Heart left ventricle (tissue), 16 donors: ENCODE measurements at regions not wholly inside any gene's neighbourhood (a gene's known extent, or its start where the extent isn't known, plus 50 kb on each side); places are given as distances from the start of the nearest gene placed in this dataset.
A peak's percentile ranks its signal among the peaks of the same experiment; 100 is the strongest.
"Not testable (repeated sequence)": the region's sequence is repeated elsewhere in the genome, so short reads cannot be mapped to it uniquely, and the experiment has no call there.

ENCODE experiments used
- ATAC-seq, 4 donors: fragments of 200-7000 bp; cut with Tn5 transposase; one replicate each; pipeline ENCODE4 v1.9.1; 2020 to 2022; ENCODE audit warnings: moderate library complexity in 4 of 4, mild to moderate bottlenecking in 3 of 4, moderate number of reproducible peaks in 1 of 4
- DNase-seq, 5 donors: peaks; one replicate each; pipeline ENCODE4 v3.0.0-alpha.2; 2020
- H3K27ac ChIP-seq, 12 donors: fragments of 200-600 bp; sonication (generic) in 4 of 12; one replicate each; pipeline versions ENCODE4 v1.5.0 to v1.8.0; 2016 to 2022; ENCODE audit warnings: mild to moderate bottlenecking in 2 of 12
- H3K27me3 ChIP-seq, 9 donors: fragments of 200-600 bp; sonication (generic) in 2 of 9; one replicate each; pipeline versions ENCODE4 v1.5.1 to v1.8.0; 2016 to 2022; ENCODE audit warnings: mild to moderate bottlenecking in 3 of 9
- H3K36me3 ChIP-seq, 9 donors: fragments of 200-600 bp; sonication (generic) in 2 of 9; one replicate each; pipeline versions ENCODE4 v1.5.0 to v1.8.0; 2018 to 2022; ENCODE audit warnings: mild to moderate bottlenecking in 2 of 9
- H3K4me1 ChIP-seq, 12 donors: fragments of 200-600 bp; sonication (generic) in 4 of 12; one replicate each; pipeline versions ENCODE4 v1.5.0 to v1.8.0; 2016 to 2022; ENCODE audit warnings: mild to moderate bottlenecking in 3 of 12
- H3K4me3 ChIP-seq, 12 donors: fragments of 200-600 bp; sonication (generic) in 4 of 12; one replicate each; pipeline versions ENCODE4 v1.5.0 to v1.8.0; 2017 to 2022; ENCODE audit warnings: mild to moderate bottlenecking in 9 of 12, moderate library complexity in 4 of 12
- H3K9me3 ChIP-seq, 12 donors: fragments of 200-600 bp; sonication (generic) in 4 of 12; one replicate each; pipeline versions ENCODE4 v1.5.0 to v1.8.0; 2016 to 2022; ENCODE audit warnings: mild to moderate bottlenecking in 1 of 12
- CTCF ChIP-seq, 12 donors: fragments of 200-600 bp; sonication (generic) in 4 of 12; IDR thresholded peaks; one replicate each; pipeline versions ENCODE4 v1.5.0 to v1.8.0; 2018 to 2022; ENCODE audit warnings: antibody characterized with exemption in 12 of 12, mild to moderate bottlenecking in 5 of 12
- POLR2A ChIP-seq, 2 donors: fragments of 450-650 bp; IDR thresholded peaks; one replicate each; pipeline ENCODE4 v1.6.1; 2017; ENCODE audit warnings: antibody characterized with exemption in 2 of 2, mild to moderate bottlenecking in 2 of 2, moderate library complexity in 2 of 2
- WGBS, 4 donors: extraction: QIAGEN DNeasy Blood & Tissue Kit in 2 of 4; methylation state at CpG; one replicate each; pipeline versions ENCODE4 v1.1.5 to v1.1.7; 2013 to 2018; 5-methylcytosine and 5-hydroxymethylcytosine counted together
- intact Hi-C, 10 donors: fragments of 100-400 bp; cut with DNase I; formaldehyde crosslinking; loops; one replicate each; pipeline versions ENCODE4 v1.11.1 to v1.14.2; 2022
- donor health status: ischemic (EF 13 %, LVEDD 7.1; RV severe dilation, severe dysfunction).
- donor health status: healthy with polysubstance abuse.
- donor health status: DM: no; HTN: yes; CAD: no.
- donor health status: DM: no; HTN: no; CAD: no.
- donor health status: ischemic (EF 25% LVEDD 6.9; RV normal size, moderate dysfunction).
- donor health status: ischemic (EF 25% LVEDD 5.7; RV mildly dilated, moderate dysfunction).
- donor health status: healthy.
- donor health status: DM: yes; HTN: yes; CAD: no.
- donor health status: ischemic (EF 35%, LVEDD 5.7; RV mildly dilated, moderate dysfunction).
- donor health status: nonischemic (EF 11% LVEDD 7.7; RV severe dilation, severe dysfunction).
- donor health status: DM: yes; HTN: yes; CAD: no.
- donor health status: PGD.
- donor health status: ischemic (EF 29% LVEDD 5.4; RV normal size, mild dysfunction).
- donor health status: nonischemic (EF 23%, LVEDD 6.1; RV moderate dilation, normal function).

- no peak for TF ChIP-seq CTCF (IDR thresholded peaks at IDR 0.05)
- Histone ChIP-seq H3K36me3 (no peaks in the 10 kb centered on the region), H3K27ac (no peak overlapping the region), H3K27me3 (no peaks in the 10 kb centered on the region), H3K4me1 (peaks cover 0 to 13% (median 1%) of the 10 kb centered on the region in 12 donors), H3K9me3 (no peaks in the 10 kb centered on the region), H3K4me3 (no peak overlapping the region)
- DNase-seq (no peak), ATAC-seq (peak in 3 of 4 donors; percentile 14 to 29 (median 24))
- intact Hi-C loops: no loop called here
- WGBS, 4 donors: 50 to 66% (median 52%) methylated on average over 4 of the region's 4 CpGs
Observed at GRCh38 chr11:45000918-45001317, 50.2 kb upstream of the TP53I11 start.

DNA sequence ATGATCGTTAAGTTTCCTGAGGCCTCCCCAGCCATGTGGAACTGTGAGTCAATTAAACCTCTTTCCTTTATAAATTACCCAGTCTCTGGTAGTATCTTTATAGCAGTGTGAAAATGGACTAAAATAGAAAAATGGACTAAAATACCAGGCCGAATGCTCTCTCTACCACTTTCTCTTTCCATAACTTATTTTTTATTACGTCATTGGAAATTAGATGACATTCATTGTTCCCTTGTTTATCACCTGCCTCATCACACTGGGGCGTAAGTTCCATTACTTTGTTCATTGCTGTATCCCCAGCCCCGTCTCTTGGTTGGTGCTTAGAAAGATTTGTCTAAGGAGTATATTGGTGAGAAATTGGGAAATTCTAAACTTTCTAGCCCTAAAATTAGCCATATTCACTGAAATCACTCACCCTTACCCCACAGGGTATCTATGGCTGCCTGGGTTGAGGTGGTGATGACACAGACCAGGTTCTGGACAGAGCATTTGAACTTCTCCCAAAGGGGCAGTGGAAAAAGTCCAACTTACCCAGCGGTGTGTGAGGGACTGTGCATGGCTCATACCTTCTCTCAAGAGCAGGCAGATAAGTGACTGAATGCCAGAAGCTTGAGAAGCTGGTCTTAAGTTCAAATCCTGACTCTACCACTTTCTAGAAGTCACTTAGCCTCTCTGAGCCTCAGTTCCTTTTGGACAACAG is 50.9 kb upstream of the TP53I11 start:
- Histone ChIP-seq H3K4me3 (no peak overlapping the region), H3K9me3 (no peaks in the 10 kb centered on the region), H3K4me1 (peaks cover 0 to 13% (median 1%) of the 10 kb centered on the region in 12 donors), H3K27ac (no peak overlapping the region), H3K27me3 (no peaks in the 10 kb centered on the region), H3K36me3 (no peaks in the 10 kb centered on the region)
- intact Hi-C loops: no loop called here
- TF ChIP-seq POLR2A (IDR thresholded peaks at IDR 0.05) (no peak), CTCF (IDR thresholded peaks at IDR 0.05) (no peak)
- ATAC-seq (peak in 3 of 4 donors; percentile 67 to 75 (median 69)), DNase-seq (no peak)
- WGBS, 4 donors: 85 to 87% (median 85%) methylated on average over 6 of the region's 6 CpGs

- ATAC-seq: no peak
- H3K4me1 ChIP-seq: no peaks in the 10 kb centered on the region
Observed at GRCh38 chr11:45005106-45005505, 54.4 kb upstream of the TP53I11 start.

DNA sequence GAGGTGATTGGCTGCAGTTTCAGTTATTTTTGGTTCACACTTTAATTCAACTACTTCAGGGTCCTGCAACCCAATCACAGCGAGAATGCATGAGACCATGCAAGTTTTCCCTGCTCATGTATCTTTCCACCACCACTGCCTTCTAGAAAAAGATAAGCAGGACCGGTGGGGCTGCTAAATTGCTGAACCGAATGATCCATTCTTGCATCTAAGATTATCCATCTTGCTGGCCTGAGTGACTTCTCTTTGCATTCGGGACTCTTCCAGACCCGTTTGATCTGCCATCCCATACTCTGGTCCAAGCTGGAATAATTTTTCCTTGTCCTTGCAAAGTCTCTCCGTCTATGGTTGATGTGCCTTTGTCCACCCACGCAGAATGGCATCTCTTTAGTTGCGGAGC is 56.3 kb upstream of the TP53I11 start:
- H3K36me3 ChIP-seq: no peaks in the 10 kb centered on the region
- H3K4me1 ChIP-seq: no peaks in the 10 kb centered on the region
- intact Hi-C loops: no loop called here
- no peak overlapping the region for H3K4me3 ChIP-seq
- no peak overlapping the region for H3K27ac ChIP-seq
- ATAC-seq (no peak), DNase-seq (no peak)
- TF ChIP-seq CTCF (IDR thresholded peaks at IDR 0.05): no peak
- TF ChIP-seq POLR2A (IDR thresholded peaks at IDR 0.05): no peak
- peaks cover 0 to 3% (median 0%) of the 10 kb centered on the region in 12 donors for H3K9me3 ChIP-seq
- no peaks in the 10 kb centered on the region for H3K27me3 ChIP-seq
- WGBS, 4 donors: 72 to 84% (median 81%) methylated on average over 8 of the region's 8 CpGs

More at GRCh38 chr11:45005106-45005505, 54.4 kb upstream of the TP53I11 start:
- DNase-seq: no peak
- 91 to 96% (median 94%) methylated on average over 1 of the region's 1 CpG for WGBS, 4 donors
- Histone ChIP-seq H3K9me3 (no peaks in the 10 kb centered on the region), H3K27ac (no peak overlapping the region), H3K4me3 (no peak overlapping the region), H3K27me3 (no peaks in the 10 kb centered on the region), H3K36me3 (no peaks in the 10 kb centered on the region)
- intact Hi-C loops: no loop called here
- TF ChIP-seq POLR2A (IDR thresholded peaks at IDR 0.05) (no peak), CTCF (IDR thresholded peaks at IDR 0.05) (no peak)

- Histone ChIP-seq H3K4me1 (peaks cover 0 to 15% (median 4%) of the 10 kb centered on the region in 12 donors), H3K9me3 (peaks cover 0 to 23% (median 3%) of the 10 kb centered on the region in 12 donors)
- H3K4me3 ChIP-seq, DNase-seq, ATAC-seq, intact Hi-C loops, H3K27ac ChIP-seq, H3K27me3 ChIP-seq, H3K36me3 ChIP-seq: not testable (repeated sequence)
- 76 to 80% (median 78%) methylated on average over 5 of the region's 5 CpGs for WGBS, 4 donors
Observed at GRCh38 chr11:45015983-45016382, 65.3 kb upstream of the TP53I11 start.

DNA sequence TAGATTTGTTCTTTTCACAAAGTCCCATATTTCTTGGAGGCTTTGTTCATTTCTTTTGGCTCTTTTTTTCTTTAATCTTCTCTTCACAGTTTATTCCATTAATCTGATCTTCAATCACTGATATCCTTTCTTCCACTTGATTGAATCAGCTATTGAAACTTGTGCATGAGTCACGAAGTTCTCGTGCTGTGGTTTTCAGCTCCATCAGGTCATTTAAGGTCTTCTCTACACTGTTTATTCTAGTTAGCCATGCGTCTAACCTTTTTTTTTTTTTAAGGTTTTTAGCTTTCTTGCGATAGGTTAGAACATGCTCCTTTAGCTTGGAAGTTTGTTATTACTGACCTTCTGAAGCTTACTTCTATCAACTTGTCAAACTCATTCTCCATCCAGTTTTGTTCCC is 65.8 kb upstream of the TP53I11 start:
- H3K27ac ChIP-seq, H3K36me3 ChIP-seq, intact Hi-C loops, DNase-seq, ATAC-seq, H3K4me3 ChIP-seq, H3K27me3 ChIP-seq: not testable (repeated sequence)
- H3K9me3 ChIP-seq: peaks cover 0 to 23% (median 3%) of the 10 kb centered on the region in 12 donors
- peaks cover 2 to 19% (median 8%) of the 10 kb centered on the region in 12 donors for H3K4me1 ChIP-seq
- 90 to 96% (median 96%) methylated on average over 4 of the region's 4 CpGs for WGBS, 4 donors
